SK-N-MC (cell line): ENCODE measurements at regions not wholly inside any gene's neighbourhood (a gene's known extent, or its start where the extent isn't known, plus 50 kb on each side); places are given as distances from the start of the nearest gene placed in this dataset.

ENCODE experiments used
- EZH2 ChIP-seq: fragments of 200-600 bp; sonication (generic); IDR thresholded peaks from one replicate; pipeline ENCODE4 v1.6.1; 2017; ENCODE audit warnings: antibody characterized with exemption
- FOXP2 ChIP-seq: optimal IDR thresholded peaks from 2 replicates; pipeline ENCODE3; 2011; ENCODE audit warnings: mild to moderate bottlenecking, moderate library complexity; ENCODE audit not compliant: insufficient read depth; ENCODE audit errors: extremely low read length, control extremely low read depth
- POLR2AphosphoS5 ChIP-seq: IDR thresholded peaks from 2 replicates; pipeline ENCODE4 v1.6.1; 2012; ENCODE audit warnings: mild to moderate bottlenecking, low read depth, low read length, borderline replicate concordance

DNA sequence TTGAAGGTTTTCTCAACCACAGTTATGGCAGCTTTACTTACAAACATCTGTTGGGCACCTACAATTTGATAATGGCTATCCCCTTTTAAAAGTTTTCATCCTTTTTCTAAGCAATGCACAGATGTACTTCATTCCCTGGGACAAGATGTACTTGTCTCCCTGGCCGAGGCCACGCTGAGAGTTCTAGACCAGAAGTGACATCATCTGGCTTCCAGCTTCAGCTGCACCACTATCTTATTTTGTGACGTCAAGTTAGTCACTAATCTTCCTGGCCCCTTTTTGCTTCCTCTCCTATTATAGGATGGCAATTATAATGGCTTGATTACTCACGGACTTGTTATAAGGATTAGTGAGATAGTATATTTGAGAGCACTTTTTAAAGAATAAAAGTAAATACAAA lies 386.4 kb downstream of the BCL11A start:
- TF ChIP-seq EZH2, result no peak
- TF ChIP-seq POLR2AphosphoS5, result no peak
- no peak for TF ChIP-seq FOXP2
